HG03045 (cell line): ENCODE measurements at regions not wholly inside any gene's neighbourhood (a gene's known extent, or its start where the extent isn't known, plus 50 kb on each side); places are given as distances from the start of the nearest gene placed in this dataset.

Source experiments
- ATAC-seq: cut with Tn5 transposase; IDR thresholded peaks from one replicate; pipeline ENCODE4 v1.9.1; 2021; ENCODE audit warnings: mild to moderate bottlenecking, moderate library complexity; ENCODE audit not compliant: unreplicated experiment

DNA sequence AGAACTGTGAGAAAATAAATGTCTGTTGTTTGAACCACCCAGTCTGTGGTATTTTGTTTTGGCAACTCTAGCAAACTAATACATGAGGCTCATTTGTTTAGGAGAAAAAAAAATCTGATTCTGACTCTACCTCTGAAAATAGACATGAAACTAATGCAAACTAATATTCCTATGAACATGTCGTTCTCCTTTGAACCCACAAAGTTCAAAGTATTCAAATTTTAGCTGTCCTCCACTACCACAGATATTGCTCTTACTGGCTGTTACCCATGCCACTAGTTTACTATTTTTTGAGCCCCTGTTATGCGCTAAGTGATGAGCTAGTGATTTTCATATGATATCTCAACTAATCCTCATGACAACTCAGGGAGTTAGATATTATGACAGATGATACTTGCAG is 58.8 kb upstream of the ZNF804B start:
- no peak for ATAC-seq

DNA sequence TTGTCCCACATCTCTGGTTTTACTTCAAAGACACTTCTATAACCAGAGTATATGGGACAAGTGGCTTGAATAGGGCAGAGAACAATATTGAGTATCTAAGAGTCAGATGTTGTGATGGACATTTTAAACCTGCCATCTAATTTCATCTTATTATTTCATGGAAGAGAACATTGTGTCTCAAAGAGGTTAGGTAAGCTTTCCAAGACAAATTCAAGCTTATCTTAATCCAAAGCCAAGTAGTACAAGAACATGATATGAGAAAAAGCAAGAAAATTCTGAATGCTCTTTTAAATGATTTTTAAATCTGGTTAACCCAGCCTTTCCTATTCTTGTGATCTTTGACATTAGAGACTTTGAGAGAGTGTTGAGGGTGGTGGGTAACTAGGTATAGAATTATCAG is 65.3 kb upstream of the ZNF804B start:
- no peak for ATAC-seq

DNA sequence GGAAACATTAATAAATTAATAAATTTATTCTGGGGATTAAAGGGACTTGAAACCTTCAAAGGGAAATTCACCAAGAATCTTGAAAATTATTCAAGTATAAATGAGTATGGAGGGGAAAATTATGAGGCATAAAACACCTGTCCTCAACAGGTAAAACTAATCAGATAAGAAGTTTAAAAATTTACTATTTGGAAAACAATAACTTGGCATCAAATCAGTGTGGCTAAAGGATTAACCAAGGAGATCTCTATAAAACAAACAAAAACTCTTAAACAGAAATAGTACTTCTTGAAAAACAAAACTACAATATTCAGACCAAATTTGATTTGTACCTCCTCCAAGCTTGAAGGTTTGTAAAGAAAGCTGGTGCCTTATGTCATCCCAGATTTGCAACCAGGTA is 66.4 kb upstream of the ZNF804B start:
- no peak for ATAC-seq

DNA sequence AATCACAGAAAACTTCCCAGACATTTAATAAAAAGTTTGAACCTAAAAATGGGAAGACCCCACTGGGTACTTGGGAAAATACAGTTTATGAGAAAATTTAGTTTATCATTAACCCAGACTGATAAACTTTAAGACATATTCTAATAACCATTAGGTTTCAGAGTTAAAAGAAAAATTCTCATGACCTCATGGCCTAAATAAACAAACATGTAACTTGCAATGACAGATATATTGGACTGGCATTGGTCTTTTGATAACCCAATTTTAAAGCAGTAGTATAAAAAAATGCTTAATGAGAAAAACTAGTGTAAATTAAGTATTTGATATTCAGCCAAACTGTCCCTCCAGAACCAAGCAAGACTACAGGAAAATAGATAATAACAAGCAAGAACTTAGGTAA is 67.0 kb upstream of the ZNF804B start:
- no peak for ATAC-seq

DNA sequence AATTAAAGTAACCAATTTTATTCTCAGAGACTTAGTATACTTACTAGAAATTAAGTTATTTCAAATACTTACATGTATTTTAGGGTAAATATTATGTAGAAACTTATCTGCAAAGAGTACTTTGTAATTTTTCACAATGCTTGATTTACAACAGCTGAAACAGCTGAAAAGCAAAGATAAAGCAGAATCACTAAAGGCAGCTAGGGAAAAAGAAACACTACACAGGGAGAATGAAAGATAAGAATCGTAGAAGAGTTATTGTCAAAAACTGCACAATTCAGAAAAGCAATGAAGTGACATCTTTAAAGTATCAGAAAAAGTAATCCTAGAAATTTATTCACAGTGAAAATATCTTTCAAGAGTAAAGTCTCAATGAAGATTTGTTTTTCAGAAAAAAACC is 69.7 kb upstream of the ZNF804B start:
- no peak for ATAC-seq

DNA sequence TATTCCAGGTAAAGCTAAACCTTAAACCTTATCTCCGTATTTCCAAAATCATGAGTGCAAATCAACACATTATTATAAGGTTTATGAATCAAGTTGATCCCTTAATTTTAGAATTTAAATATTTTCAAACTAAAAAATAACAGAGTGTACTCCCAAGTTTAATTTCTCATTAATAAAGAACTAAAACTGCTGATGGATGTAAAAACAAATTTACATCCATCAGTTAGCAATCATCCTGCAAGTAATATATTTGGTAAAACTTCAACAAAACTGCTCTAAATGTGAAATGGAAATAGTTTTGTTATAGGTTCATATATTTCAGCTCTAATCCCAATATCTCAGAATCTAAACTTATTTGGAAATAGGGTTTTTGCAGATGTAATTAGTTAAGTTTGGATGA is 71.3 kb upstream of the ZNF804B start:
- ATAC-seq = no peak

DNA sequence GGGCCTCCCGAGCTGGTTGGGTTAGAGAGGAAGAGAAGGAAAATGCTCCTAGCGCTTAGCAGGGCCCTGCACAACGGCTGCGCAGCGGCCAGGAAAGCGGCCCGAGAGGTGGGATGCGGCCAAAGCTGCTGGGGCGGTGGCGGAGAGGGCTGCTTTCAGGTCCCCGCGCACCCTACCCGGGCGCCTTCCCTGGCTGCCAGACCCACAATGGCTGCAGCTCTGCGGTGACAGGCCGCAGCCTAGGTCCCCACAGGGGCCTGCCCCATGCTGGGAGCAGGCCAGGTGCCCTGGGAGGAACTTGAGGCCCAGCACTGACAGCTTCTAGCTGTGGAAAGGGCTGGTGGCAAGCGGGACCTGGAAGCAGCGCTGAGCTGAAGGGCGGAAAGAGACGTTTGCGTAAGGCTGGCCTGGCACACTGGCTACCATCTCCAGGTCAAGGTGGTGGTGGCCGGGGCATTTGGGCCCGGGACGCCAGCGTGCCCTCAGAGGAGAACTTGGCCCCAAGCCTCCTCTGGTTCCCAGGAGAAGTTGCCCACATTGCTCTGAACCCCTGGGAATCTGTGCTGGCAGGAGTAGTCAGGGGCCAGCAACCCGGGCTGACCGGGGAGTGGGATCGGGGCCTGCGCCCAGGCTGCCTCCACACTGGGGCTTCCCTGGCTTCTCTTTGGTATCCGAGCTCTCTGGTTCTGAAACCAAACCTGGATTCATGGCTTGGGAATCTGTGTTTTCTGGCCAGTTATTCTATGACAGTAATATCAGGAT is 72.9 kb upstream of the ZNF804B start:
- no peak for ATAC-seq

DNA sequence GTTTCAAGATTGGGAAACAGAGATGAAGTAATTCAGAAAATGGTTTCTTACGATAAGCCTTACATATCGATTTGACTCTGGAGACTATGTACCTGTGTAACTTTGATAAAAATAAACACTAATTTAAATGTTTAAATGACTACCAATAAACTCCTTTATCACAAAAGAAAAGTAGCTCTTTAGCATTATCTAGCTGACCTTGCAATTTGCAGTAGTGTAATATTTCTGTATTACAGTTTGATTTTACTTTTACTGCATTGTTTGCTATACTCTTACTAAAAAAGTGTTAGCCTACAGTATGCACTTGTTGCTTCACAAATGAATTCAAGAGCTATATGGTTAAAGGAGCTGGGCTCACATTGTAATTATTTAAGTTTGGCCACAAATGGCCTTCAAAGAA is 77.8 kb upstream of the ZNF804B start:
- ATAC-seq = no peak

DNA sequence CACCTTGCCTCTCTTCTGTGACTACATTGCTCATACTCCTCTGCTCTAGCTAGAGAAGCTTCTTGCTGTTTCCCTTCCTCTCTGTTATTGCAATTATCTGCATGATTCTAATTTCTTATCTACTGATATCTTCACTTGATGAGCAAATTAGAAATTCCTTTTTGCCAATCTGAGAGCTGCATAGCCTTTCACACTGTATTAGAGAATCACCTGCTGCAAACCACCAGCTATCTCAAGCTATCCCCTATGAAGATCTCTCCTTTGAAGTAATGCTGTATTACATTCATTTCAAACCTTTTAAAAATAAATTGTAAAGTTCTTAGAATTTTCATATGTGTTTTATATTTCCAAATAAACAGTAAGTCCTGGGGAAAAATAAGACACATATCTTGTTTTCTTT is 89.0 kb upstream of the ZNF804B start:
- ATAC-seq = no peak

DNA sequence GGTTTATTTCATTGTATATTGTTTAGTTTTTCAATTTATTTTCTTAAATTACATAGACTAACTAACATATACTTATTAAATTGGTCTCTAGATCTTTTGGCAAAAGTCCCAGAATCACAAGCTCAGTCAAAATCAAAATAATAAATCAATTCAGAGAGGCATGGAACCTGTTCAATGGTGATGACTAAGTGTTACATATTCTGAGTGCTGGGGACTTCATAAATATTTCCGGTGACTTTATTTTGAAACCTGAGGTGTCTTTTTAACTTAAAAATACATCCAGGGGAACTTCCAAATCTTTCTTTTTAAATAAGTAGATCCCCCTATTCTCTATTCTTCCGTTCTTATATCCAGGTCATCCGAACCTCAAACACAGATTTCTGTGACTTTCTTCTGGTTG is 89.6 kb upstream of the ZNF804B start:
- no peak for ATAC-seq

DNA sequence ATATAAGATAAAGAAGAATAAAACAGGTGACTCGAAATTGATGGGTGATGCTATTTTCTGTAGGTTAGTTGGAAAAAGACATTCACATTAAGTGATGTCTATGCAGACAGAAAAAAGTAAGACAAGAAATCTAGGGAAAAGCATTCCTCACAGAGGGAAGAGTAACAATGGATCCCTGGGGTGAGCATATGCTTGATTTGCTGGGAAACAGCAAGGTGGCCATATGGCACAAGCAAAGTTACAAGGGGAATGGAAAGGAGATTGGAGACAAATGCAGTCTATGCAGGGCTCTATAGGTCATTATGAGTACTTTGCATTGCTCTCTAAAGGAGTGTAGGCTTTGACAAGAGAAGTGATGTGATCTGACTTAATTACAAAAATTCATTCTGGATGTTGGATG is 90.9 kb upstream of the ZNF804B start:
- ATAC-seq = no peak

DNA sequence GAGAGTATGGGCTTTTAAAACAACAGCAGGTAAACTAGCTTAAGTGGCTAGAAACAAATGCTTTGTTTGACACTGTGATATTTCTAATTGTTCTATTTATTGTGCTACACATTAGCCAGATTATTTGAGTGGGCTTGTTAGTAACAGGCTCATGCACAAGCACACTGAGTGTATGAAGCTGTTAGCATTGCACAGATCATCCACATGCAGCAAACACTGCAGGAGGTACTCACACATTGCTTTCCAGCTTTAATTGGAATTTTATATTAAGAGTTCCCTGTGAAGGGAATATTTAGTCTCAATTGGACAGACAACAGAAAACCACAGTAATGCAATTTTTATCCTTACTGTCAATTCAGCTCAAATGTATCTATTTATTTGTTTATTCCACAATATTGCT is 92.9 kb upstream of the ZNF804B start:
- no peak for ATAC-seq

DNA sequence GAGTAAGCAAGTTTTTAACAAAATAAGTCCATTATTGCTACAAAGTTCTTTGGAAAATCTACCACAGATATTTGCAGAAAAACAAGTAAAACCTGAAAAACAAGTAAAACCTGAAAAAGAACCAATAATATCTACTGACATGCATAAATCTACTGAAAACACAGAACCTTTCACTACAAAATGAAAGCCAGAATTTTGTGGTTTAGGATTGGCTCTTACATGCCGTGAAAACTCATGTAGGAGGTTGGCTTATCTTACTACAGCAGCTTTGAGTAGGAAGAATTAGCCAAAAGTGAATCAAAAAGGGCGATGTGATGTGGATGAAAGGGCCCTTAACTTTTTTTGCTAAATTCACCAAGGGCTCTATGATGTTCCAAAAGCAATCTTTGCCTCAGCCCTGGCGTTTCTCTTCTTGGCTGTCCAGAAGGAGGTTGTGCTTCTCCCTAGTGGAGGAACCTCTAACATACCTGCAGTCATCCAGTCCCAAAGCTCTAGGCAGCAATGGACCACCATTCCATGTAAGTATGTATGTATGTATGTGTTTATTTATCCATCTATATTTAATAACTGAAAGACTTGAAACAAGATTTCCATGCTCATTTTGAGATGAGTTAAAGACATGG is 93.5 kb upstream of the ZNF804B start:
- ATAC-seq = no peak

DNA sequence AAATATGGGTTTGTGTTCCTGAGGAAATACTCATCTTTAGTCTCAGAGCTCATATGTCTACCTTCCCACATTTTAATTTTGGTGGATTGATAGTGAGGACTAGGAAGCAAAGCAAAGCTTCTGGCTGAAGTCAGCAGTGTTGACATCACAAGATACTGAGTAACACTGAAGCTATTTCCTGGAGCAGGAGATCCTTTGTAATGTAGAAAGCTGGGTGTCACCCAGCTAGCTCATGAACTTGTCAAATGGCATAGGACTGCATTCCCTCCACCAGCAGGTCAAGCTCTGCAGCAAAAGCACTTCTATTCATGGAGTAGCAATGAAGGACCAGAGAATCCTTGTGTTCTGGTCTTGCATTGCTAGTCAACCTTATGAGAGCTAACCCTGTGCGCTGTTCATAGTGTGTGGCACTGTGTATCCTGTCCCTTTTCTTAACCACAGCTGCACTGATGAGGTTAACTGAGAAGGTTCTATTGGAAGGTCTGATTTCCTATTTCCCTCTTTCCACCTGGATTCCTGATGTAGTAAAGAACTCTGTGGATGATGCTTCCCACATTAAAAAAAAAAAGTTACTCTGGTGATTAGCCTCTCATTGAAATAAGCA is 94.8 kb upstream of the ZNF804B start:
- ATAC-seq = no peak

DNA sequence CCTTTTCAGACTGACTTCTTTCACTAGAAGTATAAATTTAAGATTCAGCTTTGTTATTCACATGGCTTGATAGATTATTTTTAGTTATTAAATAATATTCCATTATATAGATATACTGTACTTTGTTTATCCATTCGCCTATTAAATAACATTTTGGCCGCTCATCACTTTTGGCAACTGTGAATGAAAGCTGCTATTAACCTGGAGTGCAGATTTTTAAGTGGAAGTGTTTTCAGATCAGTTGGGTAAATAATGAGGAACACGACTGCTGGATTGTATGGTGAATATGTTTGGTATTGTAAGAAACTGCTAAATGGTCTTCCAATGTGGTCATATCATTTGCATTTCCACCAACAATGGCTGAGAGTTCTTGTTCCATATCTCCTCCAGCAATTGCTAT is 97.6 kb upstream of the ZNF804B start:
- no peak for ATAC-seq

DNA sequence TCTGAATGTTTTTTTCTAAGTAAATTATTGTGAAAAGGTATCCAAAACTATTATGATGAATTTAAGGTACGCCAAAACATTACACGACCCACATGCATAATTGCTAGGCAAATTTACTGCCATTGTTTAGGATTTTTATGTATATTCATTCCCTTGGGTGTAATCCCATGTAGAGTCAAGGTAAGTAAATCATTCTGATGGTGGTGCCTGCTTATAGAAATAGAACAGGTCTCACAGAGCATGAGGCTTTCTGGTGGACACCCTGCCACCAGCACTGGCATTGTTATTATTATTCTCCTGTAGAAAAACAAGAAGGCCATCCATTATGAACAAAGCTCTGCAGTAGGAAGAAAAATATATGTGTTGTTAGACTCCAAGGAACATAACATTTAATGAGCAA is 111.7 kb upstream of the ZNF804B start:
- ATAC-seq = no peak

DNA sequence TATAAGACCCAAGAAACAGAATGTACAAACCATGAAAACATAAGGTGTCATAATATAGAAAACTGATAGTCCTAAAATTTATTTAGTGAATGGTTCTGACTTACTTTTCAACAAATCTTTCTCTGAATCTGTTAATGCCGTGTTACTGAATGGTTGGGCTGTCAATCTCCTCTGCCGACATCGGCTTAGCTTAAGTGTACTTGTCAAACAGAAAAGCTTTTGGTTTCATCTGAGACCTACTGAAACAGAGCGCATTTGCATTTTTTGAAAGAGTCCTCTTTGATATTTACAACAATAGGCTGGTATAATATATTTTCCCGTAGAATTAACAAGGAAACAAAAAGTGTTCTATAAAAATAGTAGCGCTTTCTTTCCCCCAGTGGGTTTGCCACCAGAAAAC is 120.9 kb upstream of the ZNF804B start:
- no peak for ATAC-seq

DNA sequence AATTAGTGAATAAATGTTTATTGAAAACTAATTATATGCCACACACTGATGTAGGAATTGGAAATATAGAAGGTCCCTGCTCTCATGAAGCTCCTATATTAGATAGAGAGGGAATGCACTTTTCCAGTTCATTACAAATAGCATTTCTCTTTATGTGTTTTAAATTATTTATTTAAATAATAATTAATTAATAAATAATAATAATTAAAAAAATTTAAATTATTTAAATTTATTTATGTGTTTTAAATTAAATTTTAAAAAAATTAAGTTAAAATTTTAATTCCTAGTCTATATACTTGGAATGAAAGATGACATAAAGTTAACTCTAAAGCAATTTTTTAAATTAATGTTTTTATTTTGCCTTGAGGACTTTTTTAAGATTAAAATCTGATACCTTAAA is 121.7 kb upstream of the ZNF804B start:
- ATAC-seq = no peak

DNA sequence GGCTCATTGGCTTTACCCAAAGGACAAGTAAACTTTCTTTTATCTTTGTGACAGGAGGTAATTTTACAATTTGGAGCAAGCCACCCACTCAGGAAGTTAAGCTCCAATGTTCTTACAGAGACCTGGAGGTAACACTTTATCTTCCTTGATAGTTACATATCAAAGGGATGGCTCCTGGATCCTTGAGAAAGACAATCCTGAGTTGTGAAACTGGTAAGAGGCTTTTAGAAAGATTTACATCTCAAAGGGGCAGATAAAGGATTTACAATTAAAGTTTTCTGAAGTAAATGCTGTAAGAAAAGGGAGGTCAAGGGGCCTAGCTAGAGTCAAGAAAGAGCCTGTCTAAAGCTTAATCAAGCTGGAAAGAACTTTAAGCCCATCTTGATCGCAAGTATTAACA is 124.4 kb upstream of the ZNF804B start:
- ATAC-seq = no peak

DNA sequence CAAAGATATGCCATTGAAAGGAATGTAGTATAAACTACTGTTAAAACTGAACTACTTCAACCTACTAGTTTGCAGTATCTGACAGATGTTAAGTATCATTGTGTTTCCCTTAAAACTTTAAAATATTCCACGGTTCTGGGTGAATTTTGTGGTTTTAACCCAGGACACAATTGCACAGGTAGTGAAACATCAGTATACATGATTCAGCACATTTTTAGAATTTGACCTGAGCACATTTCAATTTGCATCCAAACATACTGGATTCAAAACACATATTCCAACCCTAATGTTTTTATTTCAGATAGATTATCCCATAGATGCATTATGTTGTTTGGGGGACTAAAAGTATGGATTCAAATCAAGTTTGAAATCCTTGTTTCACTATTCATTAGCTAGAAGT is 129.9 kb upstream of the ZNF804B start:
- ATAC-seq = no peak

DNA sequence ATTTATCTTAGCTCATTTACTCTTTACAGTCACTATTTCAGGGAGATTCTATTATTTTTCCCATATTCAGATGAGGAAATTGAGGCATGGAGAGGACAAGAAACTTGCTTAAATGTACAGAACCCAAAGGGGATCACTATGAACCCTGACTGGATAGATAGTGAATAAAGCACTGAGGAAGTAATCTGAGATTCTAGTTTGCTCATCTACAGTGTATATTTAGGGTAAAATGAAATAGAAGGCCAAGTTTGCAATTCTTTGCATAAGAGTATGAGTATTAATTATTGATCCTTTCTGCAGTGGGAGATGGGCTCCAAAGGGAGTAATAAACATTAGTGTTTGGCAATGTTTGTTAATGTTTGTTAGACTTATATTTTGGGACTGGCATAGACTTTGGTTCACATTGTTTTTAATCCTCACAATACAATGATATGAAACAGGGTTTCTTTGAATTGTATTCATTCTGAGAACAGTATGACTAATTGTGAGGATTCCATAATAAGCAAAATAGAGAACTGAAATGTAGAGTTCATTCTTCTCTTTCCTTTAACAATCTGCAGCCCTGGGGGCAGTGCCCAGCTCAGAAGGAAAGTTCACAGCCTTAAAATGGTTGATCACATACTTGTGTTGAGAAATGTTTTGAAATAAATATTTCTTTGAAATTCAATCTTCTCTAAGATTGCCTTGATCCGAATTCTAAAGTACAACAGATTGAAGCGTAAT is 131.0 kb upstream of the ZNF804B start:
- peak; percentile 99 for ATAC-seq

DNA sequence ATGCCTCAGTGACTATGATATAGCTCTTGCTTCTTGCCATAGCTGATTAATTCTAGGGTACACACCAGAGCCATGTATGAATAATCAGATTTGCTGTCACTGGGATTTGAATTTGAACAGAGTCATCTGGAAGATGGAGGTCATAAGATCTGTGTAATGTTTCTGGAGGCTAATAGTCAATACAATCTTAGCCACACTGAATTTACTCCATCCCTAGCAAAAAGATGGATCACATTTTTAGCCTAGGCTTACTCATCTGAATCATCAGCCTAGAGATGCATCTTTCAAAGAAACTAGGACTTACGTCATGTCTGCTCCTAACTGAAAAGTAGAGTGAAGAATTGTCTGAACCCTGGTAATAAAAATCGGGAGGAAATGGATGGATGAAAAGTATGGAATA is 142.3 kb upstream of the ZNF804B start:
- no peak for ATAC-seq
